Ovary (tissue), 3 donors: ENCODE measurements at regions not wholly inside any gene's neighbourhood (a gene's known extent, or its start where the extent isn't known, plus 50 kb on each side); places are given as distances from the start of the nearest gene placed in this dataset.

Source experiments
- CTCF ChIP-seq, 3 donors: fragments of 450-650 bp in 2 of 3; fragments of 200-600 bp in 1 of 3; IDR thresholded peaks; one replicate each; pipeline versions ENCODE4 v1.5.1 to v1.8.0; 2016 to 2022; ENCODE audit warnings: antibody characterized with exemption in 3 of 3, mild to moderate bottlenecking in 1 of 3
- EP300 ChIP-seq: sonication (generic); formaldehyde crosslinking; IDR thresholded peaks from one replicate; pipeline ENCODE4 v1.6.1; 2017; ENCODE audit warnings: antibody characterized with exemption
- POLR2A ChIP-seq: fragments of 450-650 bp; IDR thresholded peaks from one replicate; pipeline ENCODE4 v1.6.1; 2017; ENCODE audit warnings: antibody characterized with exemption, mild to moderate bottlenecking, moderate library complexity
- donor health status: DM: no; HTN: no; CAD: no.

GRCh38 chr2:217461674-217462073 lies 541.1 kb downstream of the TNS1 start:
- no peak for TF ChIP-seq CTCF (IDR thresholded peaks at IDR 0.05)
- no peak for TF ChIP-seq EP300
- TF ChIP-seq POLR2A: no peak
